ENCODE measurements at regions not wholly inside any gene's neighbourhood (a gene's known extent, or its start where the extent isn't known, plus 50 kb on each side); places are given as distances from the start of the nearest gene placed in this dataset.

GRCh38 chr9:111113712-111114111 is 75.4 kb upstream of the LPAR1 start:
- H3K4me2 ChIP-seq (ENCODE audit: low read length): no peak overlapping the region

GRCh38 chr9:111110805-111111204 is 72.5 kb upstream of the LPAR1 start:
- H2AFZ ChIP-seq (ENCODE audit: low read length): no peak overlapping the region
- H4K20me1 ChIP-seq (ENCODE audit: insufficient read depth, low read length): no peaks in the 10 kb centered on the region
- H3K27me3 ChIP-seq (ENCODE audit: insufficient read depth, low read length): no peaks in the 10 kb centered on the region
- no peak overlapping the region for H3K9ac ChIP-seq (ENCODE audit: low read length)
- H3K4me2 ChIP-seq (ENCODE audit: low read length): no peak overlapping the region
- no peaks in the 10 kb centered on the region for H3F3A ChIP-seq (ENCODE audit: insufficient read depth, low read length)
- no peaks in the 10 kb centered on the region for H3K36me3 ChIP-seq (ENCODE audit: insufficient read depth, low read length)
- TF ChIP-seq EZH2 (IDR thresholded peaks at IDR 0.05; ENCODE audit: borderline replicate concordance, low read length): no peak
- no peak for TF ChIP-seq CTCF (IDR thresholded peaks at IDR 0.05; ENCODE audit: low read length)
- H3K27ac ChIP-seq (ENCODE audit: low read depth, low read length, poor library complexity, severe bottlenecking): no peak overlapping the region
- H3K4me1 ChIP-seq (ENCODE audit: insufficient read depth, low read length, severe bottlenecking): no peaks in the 10 kb centered on the region
- no peaks in the 10 kb centered on the region for H3K9me3 ChIP-seq (ENCODE audit: low read length)
- no peaks in the 10 kb centered on the region for H3K79me2 ChIP-seq (ENCODE audit: insufficient read depth, low read length)
- no peaks in the 10 kb centered on the region for H3K9me2 ChIP-seq (ENCODE audit: low read depth, low read length)
- no peak overlapping the region for H3K4me3 ChIP-seq (ENCODE audit: low read depth, low read length, poor library complexity, severe bottlenecking)

More at GRCh38 chr9:111113712-111114111, 75.4 kb upstream of the LPAR1 start:
- Histone ChIP-seq H3K4me1 (ENCODE audit: insufficient read depth, low read length, severe bottlenecking) (no peaks in the 10 kb centered on the region), H3K27ac (ENCODE audit: low read depth, low read length, poor library complexity, severe bottlenecking) (no peak overlapping the region), H3K9ac (ENCODE audit: low read length) (no peak overlapping the region), H4K20me1 (ENCODE audit: insufficient read depth, low read length) (no peaks in the 10 kb centered on the region), H3K27me3 (ENCODE audit: insufficient read depth, low read length) (no peaks in the 10 kb centered on the region), H3K36me3 (ENCODE audit: insufficient read depth, low read length) (no peaks in the 10 kb centered on the region), H2AFZ (ENCODE audit: low read length) (no peak overlapping the region), H3K4me3 (ENCODE audit: low read depth, low read length, poor library complexity, severe bottlenecking) (no peak overlapping the region), H3K79me2 (ENCODE audit: insufficient read depth, low read length) (no peaks in the 10 kb centered on the region), H3F3A (ENCODE audit: insufficient read depth, low read length) (no peaks in the 10 kb centered on the region), H3K9me3 (ENCODE audit: low read length) (no peaks in the 10 kb centered on the region), H3K9me2 (ENCODE audit: low read depth, low read length) (no peaks in the 10 kb centered on the region)
- TF ChIP-seq EZH2 (IDR thresholded peaks at IDR 0.05; ENCODE audit: borderline replicate concordance, low read length) (no peak), CTCF (IDR thresholded peaks at IDR 0.05; ENCODE audit: low read length) (no peak)

- H3K9me2 ChIP-seq (ENCODE audit: low read depth, low read length): no peaks in the 10 kb centered on the region
- H2AFZ ChIP-seq (ENCODE audit: low read length): no peak overlapping the region
- TF ChIP-seq EZH2 (IDR thresholded peaks at IDR 0.05; ENCODE audit: borderline replicate concordance, low read length) (no peak), CTCF (IDR thresholded peaks at IDR 0.05; ENCODE audit: low read length) (no peak)
- no peak overlapping the region for H3K27ac ChIP-seq (ENCODE audit: low read depth, low read length, poor library complexity, severe bottlenecking)
- H3K9ac ChIP-seq (ENCODE audit: low read length): no peak overlapping the region
- H3K9me3 ChIP-seq (ENCODE audit: low read length): no peaks in the 10 kb centered on the region
- H3K79me2 ChIP-seq (ENCODE audit: insufficient read depth, low read length): no peaks in the 10 kb centered on the region
- no peaks in the 10 kb centered on the region for H3F3A ChIP-seq (ENCODE audit: insufficient read depth, low read length)
- no peak overlapping the region for H3K4me3 ChIP-seq (ENCODE audit: low read depth, low read length, poor library complexity, severe bottlenecking)
- H3K4me2 ChIP-seq (ENCODE audit: low read length): no peak overlapping the region
- H4K20me1 ChIP-seq (ENCODE audit: insufficient read depth, low read length): no peaks in the 10 kb centered on the region
- H3K36me3 ChIP-seq (ENCODE audit: insufficient read depth, low read length): no peaks in the 10 kb centered on the region
- no peaks in the 10 kb centered on the region for H3K4me1 ChIP-seq (ENCODE audit: insufficient read depth, low read length, severe bottlenecking)
- H3K27me3 ChIP-seq (ENCODE audit: insufficient read depth, low read length): no peaks in the 10 kb centered on the region
Observed at GRCh38 chr9:111108946-111109345, 70.7 kb upstream of the LPAR1 start.
